PC-9 (cell line): ENCODE measurements at regions not wholly inside any gene's neighbourhood (a gene's known extent, or its start where the extent isn't known, plus 50 kb on each side); places are given as distances from the start of the nearest gene placed in this dataset.
"Not testable (repeated sequence)": the region's sequence is repeated elsewhere in the genome, so short reads cannot be mapped to it uniquely, and the experiment has no call there.

ENCODE experiments used
- CTCF ChIP-seq: fragments of 200-600 bp; sonication (generic); conservative IDR thresholded peaks from 2 replicates; pipeline ENCODE4 v1.6.1; 2017; ENCODE audit warnings: mixed run types, antibody characterized with exemption, mild to moderate bottlenecking, moderate library complexity
- EZH2 ChIP-seq: fragments of 200-600 bp; sonication (generic); IDR thresholded peaks from 2 replicates; pipeline ENCODE4 v1.8.0; 2017; ENCODE audit warnings: antibody characterized with exemption, low read depth

GRCh38 chr18:14223919-14224318, 91.7 kb upstream of the ZNF519 start:
- not testable (repeated sequence) for TF ChIP-seq CTCF, EZH2
